Muscle layer of colon (tissue), 2 donors: ENCODE measurements at regions not wholly inside any gene's neighbourhood (a gene's known extent, or its start where the extent isn't known, plus 50 kb on each side); places are given as distances from the start of the nearest gene placed in this dataset.
"Not testable (repeated sequence)": the region's sequence is repeated elsewhere in the genome, so short reads cannot be mapped to it uniquely, and the experiment has no call there.

Source experiments
- H3K27ac ChIP-seq: one replicate; pipeline ENCODE4 v1.7.0; 2013; ENCODE audit warnings: low read depth, mild to moderate bottlenecking, low read length, moderate library complexity
- H3K27me3 ChIP-seq, 2 donors: one replicate each; pipeline ENCODE4 v1.7.0; 2013; ENCODE audit warnings: low read length in 2 of 2, mild to moderate bottlenecking in 2 of 2; ENCODE audit not compliant: insufficient read depth in 2 of 2, control insufficient read depth in 1 of 2
- H3K36me3 ChIP-seq: one replicate; pipeline ENCODE4 v1.7.0; 2013; ENCODE audit warnings: mild to moderate bottlenecking, low read length; ENCODE audit not compliant: insufficient read depth
- H3K4me1 ChIP-seq: one replicate; pipeline ENCODE4 v1.7.0; 2013; ENCODE audit warnings: mild to moderate bottlenecking, low read length; ENCODE audit not compliant: insufficient read depth
- H3K4me3 ChIP-seq, 2 donors: one replicate each; pipeline ENCODE4 v1.7.0; 2013; ENCODE audit warnings: low read length in 2 of 2, low read depth in 1 of 2, mild to moderate bottlenecking in 1 of 2, moderate library complexity in 1 of 2
- H3K9ac ChIP-seq: one replicate; pipeline ENCODE4 v1.7.0; 2013; ENCODE audit warnings: low read length
- H3K9me3 ChIP-seq: one replicate; pipeline ENCODE4 v1.7.0; 2013; ENCODE audit warnings: mild to moderate bottlenecking, low read length
- donor health status: abdominal sarcoma.
- donor health status: Adenocarcinoma of cecum.

DNA sequence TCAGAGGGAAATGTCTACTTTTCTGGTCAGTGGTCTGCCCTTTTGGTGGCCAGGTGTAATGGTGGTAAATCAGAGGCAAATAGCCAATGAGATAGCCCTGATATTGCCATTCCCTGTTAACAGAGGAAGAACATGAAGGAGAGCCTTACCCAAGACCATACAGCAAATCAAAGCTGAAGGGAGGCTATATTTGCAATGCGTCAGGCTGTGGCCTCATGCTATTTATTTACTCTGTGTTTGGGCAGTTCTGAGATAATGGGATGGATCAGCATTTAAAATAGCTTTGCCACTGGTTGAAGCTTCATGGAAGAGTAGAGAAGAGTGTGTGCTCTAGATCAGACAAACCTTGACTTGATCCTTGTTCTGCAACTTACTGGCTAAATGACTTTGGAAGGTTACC is 73.3 kb upstream of the MAML3 start:
- no peak overlapping the region for H3K4me3 ChIP-seq
- H3K27ac ChIP-seq = no peak overlapping the region
- no peaks in the 10 kb centered on the region for H3K4me1 ChIP-seq
- H3K27me3 ChIP-seq = no peaks in the 10 kb centered on the region
- no peak overlapping the region for H3K9ac ChIP-seq
- H3K36me3 ChIP-seq = no peaks in the 10 kb centered on the region
- H3K9me3 ChIP-seq = no peaks in the 10 kb centered on the region

DNA sequence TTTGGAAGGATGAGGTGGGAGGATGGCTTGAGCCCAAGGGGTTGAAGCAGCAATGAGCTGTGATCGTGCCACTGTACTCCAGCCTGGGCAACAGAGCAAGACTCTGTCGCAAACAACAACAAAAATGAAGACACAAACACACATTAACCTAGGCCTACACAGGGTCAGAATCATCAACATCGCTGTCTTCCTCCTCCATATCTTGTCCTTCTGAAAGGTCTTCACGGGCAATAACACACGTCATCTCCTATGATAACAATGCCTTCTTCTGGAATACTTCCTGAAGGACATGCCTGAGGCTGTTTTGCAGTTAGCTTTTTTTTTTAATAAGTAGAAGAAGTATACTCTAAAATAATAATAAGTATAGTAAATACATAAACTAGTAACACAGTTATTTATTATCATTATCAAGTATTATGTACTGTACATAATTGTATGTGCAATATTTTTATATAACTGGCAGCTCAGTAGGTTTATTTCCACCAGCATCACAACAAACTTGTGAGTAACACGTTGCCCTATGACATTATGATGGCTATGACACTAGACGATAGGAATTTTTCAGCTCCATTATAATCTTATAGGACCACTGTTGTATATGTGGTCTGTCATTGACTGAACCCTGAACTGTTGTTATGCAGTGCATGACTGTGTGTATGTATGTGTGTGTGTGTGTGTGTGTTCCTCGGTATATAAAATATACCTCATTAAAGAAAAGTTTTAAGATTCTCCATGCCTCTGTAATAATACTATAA is 69.2 kb upstream of the MAML3 start:
- H3K4me3 ChIP-seq = no peak overlapping the region
- H3K9me3 ChIP-seq = no peaks in the 10 kb centered on the region
- H3K9ac ChIP-seq = no peak overlapping the region
- H3K27ac ChIP-seq = no peak overlapping the region
- H3K36me3 ChIP-seq = no peaks in the 10 kb centered on the region
- no peaks in the 10 kb centered on the region for H3K4me1 ChIP-seq
- no peaks in the 10 kb centered on the region for H3K27me3 ChIP-seq

DNA sequence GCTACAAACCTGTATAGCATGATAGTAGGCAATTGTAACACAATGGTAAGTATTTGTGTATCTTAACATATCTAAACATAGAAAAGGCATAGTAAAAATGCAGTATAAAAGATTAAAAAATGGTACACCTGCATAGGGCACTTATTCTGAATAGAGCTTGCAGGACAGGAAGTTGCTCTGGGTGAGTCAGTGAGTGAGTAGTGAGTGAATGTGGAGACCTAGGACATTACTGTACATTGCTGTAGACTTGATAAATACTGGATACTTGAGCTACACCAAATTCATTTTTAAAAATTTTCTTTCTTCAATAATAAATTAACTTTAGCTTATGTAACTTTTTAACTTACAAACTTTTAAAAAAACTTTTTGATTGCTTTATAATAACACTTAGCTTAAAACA is 68.2 kb upstream of the MAML3 start:
- Histone ChIP-seq H3K4me1 (no peaks in the 10 kb centered on the region), H3K36me3 (no peaks in the 10 kb centered on the region), H3K27ac (no peak overlapping the region), H3K9ac (no peak overlapping the region), H3K4me3 (no peak overlapping the region), H3K27me3 (no peaks in the 10 kb centered on the region), H3K9me3 (no peaks in the 10 kb centered on the region)

DNA sequence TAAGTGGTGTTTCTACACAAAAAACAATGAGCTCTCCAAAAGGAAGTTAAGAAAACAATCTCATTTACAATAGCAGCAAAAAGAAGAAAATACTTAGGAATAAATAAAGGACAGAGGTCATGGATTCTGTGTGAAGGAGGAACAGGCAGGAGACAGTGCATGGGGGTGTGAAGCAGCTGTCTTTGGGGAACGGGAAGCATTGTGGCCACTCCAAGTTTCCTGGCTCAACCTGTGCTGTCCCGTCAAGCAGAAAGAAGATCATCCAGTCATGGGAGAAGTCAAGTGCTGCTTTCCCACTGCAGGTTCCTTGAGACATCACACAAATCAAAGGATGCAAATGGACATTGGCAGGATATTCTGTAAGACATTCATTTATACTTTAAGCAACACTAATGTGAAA is 66.1 kb upstream of the MAML3 start:
- no peaks in the 10 kb centered on the region for H3K36me3 ChIP-seq
- no peaks in the 10 kb centered on the region for H3K9me3 ChIP-seq
- no peak overlapping the region for H3K4me3 ChIP-seq
- no peaks in the 10 kb centered on the region for H3K27me3 ChIP-seq
- no peak overlapping the region for H3K9ac ChIP-seq
- no peaks in the 10 kb centered on the region for H3K4me1 ChIP-seq
- H3K27ac ChIP-seq = no peak overlapping the region

DNA sequence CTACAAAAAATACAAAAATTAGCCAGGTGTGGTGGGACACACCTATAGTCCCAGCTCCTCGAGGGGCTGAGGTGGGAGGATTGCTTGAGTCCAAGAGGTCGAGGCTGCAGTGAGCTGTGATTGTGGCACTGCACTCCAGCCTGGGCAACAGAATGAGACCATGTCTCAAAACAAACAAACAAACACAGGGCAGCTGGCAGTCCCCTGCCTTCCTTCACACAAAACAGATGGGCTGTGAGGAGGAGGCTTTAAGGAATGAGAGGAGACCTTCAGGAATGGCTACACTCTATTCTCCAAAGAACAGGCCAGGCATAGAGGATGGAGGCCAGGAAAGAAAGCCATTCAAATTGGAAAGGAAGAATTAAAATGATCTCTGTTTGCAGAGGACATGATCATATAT is 65.6 kb upstream of the MAML3 start:
- Histone ChIP-seq H3K9ac (no peak overlapping the region), H3K4me3 (no peak overlapping the region), H3K4me1 (no peaks in the 10 kb centered on the region), H3K9me3 (no peaks in the 10 kb centered on the region), H3K36me3 (no peaks in the 10 kb centered on the region), H3K27ac (no peak overlapping the region), H3K27me3 (no peaks in the 10 kb centered on the region)

DNA sequence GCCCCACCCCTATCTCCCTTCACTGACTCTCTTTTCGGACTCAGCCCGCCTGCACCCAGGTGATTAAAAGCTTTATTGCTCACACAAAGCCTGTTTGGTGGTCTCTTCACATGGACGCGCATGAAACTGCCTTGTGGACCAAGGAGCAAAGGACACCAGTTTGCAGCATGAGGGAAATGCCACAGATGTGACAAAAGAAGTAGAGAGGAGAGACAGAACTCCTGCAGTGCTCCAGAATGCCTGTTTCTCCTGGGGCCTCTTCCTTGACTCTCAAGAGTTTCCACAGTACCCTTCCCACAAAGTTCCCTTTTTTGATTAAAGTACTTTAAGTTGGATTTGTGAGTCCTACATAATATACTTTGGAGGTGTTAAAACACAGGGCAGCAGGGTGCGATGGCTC is 65.1 kb upstream of the MAML3 start:
- H3K9ac ChIP-seq, H3K36me3 ChIP-seq, H3K27me3 ChIP-seq, H3K4me1 ChIP-seq, H3K4me3 ChIP-seq, H3K9me3 ChIP-seq, H3K27ac ChIP-seq: not testable (repeated sequence)

DNA sequence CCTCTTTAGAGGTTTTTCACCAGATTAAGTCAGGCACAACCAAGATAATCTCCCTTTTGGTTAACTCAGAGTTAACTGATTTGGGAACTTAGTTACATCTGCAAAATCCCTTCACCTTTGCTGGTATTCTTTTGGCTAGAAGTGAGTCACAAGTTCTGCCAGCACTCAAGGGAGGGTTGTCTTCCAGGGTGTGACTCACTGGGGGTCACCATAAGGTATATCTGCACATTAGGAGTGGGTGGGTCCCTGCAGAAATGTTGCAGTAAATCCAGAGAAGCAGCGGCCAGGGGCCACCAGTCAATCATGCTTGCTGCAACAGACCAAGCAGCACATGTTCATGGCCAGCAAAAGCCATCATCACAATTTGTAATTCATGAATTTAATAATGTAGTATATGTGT is 59.8 kb upstream of the MAML3 start:
- H3K27ac ChIP-seq = no peak overlapping the region
- H3K4me3 ChIP-seq = no peak overlapping the region
- no peaks in the 10 kb centered on the region for H3K36me3 ChIP-seq
- no peaks in the 10 kb centered on the region for H3K9me3 ChIP-seq
- no peaks in the 10 kb centered on the region for H3K27me3 ChIP-seq
- no peaks in the 10 kb centered on the region for H3K4me1 ChIP-seq
- H3K9ac ChIP-seq = no peak overlapping the region

DNA sequence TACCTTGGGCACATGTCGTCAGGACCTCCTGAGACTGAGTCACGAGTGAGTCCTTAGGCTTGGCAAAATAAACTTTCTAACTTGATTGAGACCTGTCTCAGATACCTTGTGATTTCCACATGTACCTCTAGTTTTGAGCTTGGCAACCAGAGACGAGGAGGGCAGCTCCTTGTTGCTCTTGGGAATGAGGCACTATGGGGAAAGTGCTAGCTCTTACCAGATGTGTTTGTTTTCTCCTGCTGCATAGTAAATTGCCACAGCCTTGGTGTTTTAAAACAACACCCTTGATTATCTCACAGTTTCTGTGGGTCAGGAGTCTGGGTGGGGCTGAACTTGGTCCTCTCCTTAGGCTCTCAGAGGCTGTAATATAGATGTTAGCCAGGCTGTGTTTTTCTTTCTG is 59.1 kb upstream of the MAML3 start:
- Histone ChIP-seq H3K27ac (no peak overlapping the region), H3K4me3 (no peak overlapping the region), H3K4me1 (no peaks in the 10 kb centered on the region), H3K9me3 (no peaks in the 10 kb centered on the region), H3K9ac (no peak overlapping the region), H3K27me3 (no peaks in the 10 kb centered on the region), H3K36me3 (no peaks in the 10 kb centered on the region)

DNA sequence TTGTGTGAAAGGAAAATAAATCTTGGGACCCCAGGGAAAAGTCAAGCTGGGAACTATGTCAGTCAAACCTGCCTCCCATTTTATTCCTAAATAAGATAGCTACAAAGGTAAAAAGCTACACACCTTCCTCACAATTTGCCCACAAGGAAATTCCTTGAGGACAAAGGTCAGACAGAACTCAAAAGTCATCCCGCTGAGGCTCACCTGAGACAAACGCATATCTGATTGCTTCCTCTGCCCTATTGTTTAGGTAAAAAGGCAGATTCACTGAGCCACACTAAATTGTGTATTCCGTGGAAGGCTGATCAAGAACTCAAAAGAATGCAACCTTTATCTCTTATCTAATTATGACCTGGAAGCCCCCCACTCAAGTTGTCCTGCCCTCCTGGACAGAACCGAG is 58.7 kb upstream of the MAML3 start:
- Histone ChIP-seq H3K9ac (no peak overlapping the region), H3K27ac (no peak overlapping the region), H3K27me3 (no peaks in the 10 kb centered on the region), H3K4me3 (no peak overlapping the region), H3K4me1 (no peaks in the 10 kb centered on the region), H3K9me3 (no peaks in the 10 kb centered on the region), H3K36me3 (no peaks in the 10 kb centered on the region)

DNA sequence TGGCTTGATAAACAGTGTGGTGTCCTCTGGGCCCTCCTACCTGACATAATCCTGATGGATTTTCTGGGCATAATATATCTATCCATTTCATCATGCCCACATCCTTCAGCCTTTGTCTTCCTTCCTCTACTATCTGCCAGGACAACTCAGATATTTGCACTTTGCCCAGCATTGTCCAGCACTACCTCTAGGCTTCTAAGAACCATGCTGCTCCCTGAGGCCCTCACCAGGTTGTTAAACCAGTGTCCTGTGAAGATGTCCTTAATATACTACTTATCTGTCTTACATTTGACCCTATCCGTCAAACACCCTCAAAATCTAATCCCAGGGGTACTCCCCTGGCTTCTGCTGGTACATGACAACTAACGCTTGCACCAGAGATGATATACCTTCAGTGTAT is 58.2 kb upstream of the MAML3 start:
- no peak overlapping the region for H3K9ac ChIP-seq
- H3K27ac ChIP-seq = no peak overlapping the region
- H3K27me3 ChIP-seq = no peaks in the 10 kb centered on the region
- H3K36me3 ChIP-seq = no peaks in the 10 kb centered on the region
- H3K9me3 ChIP-seq = no peaks in the 10 kb centered on the region
- H3K4me1 ChIP-seq = no peaks in the 10 kb centered on the region
- no peak overlapping the region for H3K4me3 ChIP-seq

DNA sequence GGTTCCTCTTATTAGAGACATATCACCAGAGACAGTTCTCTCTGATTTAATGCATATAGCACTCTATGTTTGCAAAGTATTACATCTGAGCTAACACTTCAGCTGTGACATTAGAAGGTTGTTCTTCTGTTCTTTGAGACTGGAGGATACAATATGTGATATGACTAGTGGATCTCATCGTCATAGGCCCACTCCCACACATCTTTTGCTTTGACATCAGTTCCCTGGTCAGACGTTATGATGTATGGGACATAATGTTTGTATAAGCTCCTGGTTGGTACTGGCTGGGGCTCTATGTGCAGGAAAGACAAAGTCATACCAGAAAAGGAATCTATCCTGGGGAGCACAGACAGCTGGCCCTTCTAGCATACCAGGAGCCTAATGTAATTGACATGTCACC is 57.7 kb upstream of the MAML3 start:
- no peaks in the 10 kb centered on the region for H3K36me3 ChIP-seq
- H3K27ac ChIP-seq = no peak overlapping the region
- H3K9ac ChIP-seq = no peak overlapping the region
- H3K27me3 ChIP-seq = no peaks in the 10 kb centered on the region
- no peaks in the 10 kb centered on the region for H3K4me1 ChIP-seq
- H3K9me3 ChIP-seq = no peaks in the 10 kb centered on the region
- no peak overlapping the region for H3K4me3 ChIP-seq

DNA sequence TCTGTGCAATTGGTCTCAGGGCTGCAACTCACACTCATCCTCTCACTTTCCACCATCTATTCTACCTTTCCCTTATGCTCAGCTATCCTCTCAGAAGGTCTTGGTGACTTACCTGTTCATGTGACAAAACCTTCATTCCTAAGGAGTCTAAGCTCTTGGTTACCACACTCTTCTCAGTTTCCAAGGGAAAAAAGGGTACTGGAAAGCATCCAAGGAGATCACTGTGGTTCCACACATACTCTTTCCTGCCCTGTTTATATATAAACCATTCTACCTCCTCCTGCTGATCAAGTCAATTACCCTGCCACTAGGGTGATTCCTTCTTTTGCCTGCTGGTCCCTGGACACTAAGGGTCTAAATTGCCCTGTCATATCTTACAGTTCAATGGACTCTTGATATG is 57.2 kb upstream of the MAML3 start:
- H3K27ac ChIP-seq = no peak overlapping the region
- no peaks in the 10 kb centered on the region for H3K4me1 ChIP-seq
- H3K4me3 ChIP-seq = no peak overlapping the region
- no peaks in the 10 kb centered on the region for H3K36me3 ChIP-seq
- H3K9ac ChIP-seq = no peak overlapping the region
- H3K9me3 ChIP-seq = no peaks in the 10 kb centered on the region
- H3K27me3 ChIP-seq = no peaks in the 10 kb centered on the region
